GM10248 (cell line): ENCODE measurements at regions not wholly inside any gene's neighbourhood (a gene's known extent, or its start where the extent isn't known, plus 50 kb on each side); places are given as distances from the start of the nearest gene placed in this dataset.

ENCODE experiments used
- CTCF ChIA-PET: fragments of 300-600 bp; sonication (Branson Sonifier 250); formaldehyde crosslinking; extraction: SDS; loops from one replicate; lab custom pipeline; 2021; ENCODE audit warnings: antibody characterized with exemption; lab: Yijun Ruan, JAX
- POLR2A ChIA-PET: fragments of 350-650 bp; sonication (Branson Sonifier 250); formaldehyde crosslinking; extraction: SDS; loops from one replicate; lab custom pipeline; 2020; ENCODE audit warnings: antibody characterized with exemption; lab: Yijun Ruan, JAX
- DNase-seq: peaks from one replicate; pipeline ENCODE4 v3.0.0; 2012; ENCODE audit errors: extremely low spot score
- TF ChIP-seq, protein P1 (sequence below): IDR thresholded peaks from 2 replicates; pipeline ENCODE4 v1.5.1; 2012; ENCODE audit warnings: mild to moderate bottlenecking, low read depth; ENCODE audit errors: extremely low read depth, missing control alignments, control extremely low read depth

DNA sequence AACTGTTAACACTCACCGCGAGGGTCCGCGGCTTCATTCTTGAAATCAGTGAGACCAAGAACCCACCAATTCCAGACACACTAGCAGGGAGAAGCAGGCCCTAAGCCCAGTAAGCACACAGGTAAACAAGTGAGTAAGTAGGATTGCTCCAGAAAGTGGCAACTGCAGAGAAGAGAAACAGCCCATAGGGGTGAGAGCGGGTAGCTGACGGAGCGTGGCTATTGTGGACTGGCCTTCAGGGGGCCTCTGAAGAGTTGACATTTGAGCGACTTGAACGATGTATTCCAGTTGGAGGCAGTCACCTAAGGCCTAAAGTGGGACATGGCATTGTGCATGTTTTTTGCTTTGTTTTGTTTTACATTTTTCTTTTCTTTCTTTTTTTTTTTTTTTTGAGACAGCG lies 74.2 kb downstream of the TSPAN17 start:
- ChIA-PET POLR2A (no interaction called here), CTCF (no interaction called here)
- TF ChIP-seq, protein P1, sequence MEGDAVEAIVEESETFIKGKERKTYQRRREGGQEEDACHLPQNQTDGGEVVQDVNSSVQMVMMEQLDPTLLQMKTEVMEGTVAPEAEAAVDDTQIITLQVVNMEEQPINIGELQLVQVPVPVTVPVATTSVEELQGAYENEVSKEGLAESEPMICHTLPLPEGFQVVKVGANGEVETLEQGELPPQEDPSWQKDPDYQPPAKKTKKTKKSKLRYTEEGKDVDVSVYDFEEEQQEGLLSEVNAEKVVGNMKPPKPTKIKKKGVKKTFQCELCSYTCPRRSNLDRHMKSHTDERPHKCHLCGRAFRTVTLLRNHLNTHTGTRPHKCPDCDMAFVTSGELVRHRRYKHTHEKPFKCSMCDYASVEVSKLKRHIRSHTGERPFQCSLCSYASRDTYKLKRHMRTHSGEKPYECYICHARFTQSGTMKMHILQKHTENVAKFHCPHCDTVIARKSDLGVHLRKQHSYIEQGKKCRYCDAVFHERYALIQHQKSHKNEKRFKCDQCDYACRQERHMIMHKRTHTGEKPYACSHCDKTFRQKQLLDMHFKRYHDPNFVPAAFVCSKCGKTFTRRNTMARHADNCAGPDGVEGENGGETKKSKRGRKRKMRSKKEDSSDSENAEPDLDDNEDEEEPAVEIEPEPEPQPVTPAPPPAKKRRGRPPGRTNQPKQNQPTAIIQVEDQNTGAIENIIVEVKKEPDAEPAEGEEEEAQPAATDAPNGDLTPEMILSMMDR = no peak
- DNase-seq = no peak

DNA sequence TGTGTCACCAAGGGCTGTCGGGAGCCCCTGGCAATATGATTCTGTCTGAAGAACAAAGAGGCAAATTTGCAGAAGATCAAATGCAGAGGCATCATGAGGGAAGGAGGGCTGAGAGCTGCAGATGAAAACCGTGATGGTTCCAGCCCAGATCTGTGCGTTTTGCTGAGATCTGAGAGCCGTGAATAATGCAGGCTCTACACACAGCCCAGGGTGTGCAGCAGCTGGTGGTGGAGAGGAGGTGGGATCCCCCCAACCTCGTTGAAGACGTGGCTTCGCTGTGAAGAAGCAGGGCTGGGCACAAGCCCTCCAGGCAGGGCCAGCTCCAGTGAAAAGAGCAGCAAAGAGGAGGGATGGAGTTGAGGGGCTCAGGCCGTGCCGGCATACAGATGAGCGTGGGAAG lies 75.5 kb downstream of the TSPAN17 start:
- POLR2A ChIA-PET = no interaction called here
- TF ChIP-seq, protein P1 = no peak
- DNase-seq = no peak
- CTCF ChIA-PET = no interaction called here

DNA sequence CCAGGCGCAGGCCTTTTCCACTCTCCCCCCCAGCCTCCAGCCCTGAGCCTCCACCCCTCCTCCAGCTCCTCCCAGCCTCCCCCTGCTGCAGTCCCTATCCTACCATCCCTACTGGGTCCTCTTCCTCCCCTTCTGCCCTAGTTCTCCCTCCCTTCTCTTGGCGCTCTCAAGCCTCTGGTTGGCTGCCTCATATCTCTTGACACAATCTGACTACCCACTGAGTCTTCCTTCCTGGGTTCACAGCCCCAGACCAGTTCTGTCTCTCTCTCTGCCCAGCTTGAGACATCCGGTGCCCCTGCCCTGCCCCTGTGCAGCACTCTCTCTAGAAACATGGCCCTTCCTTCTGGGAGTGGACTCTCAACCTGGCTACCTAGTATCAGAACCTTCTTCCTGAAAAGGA lies 76.2 kb downstream of the TSPAN17 start:
- TF ChIP-seq, protein P1 = no peak
- POLR2A ChIA-PET = no interaction called here
- no peak for DNase-seq
- CTCF ChIA-PET = no interaction called here

DNA sequence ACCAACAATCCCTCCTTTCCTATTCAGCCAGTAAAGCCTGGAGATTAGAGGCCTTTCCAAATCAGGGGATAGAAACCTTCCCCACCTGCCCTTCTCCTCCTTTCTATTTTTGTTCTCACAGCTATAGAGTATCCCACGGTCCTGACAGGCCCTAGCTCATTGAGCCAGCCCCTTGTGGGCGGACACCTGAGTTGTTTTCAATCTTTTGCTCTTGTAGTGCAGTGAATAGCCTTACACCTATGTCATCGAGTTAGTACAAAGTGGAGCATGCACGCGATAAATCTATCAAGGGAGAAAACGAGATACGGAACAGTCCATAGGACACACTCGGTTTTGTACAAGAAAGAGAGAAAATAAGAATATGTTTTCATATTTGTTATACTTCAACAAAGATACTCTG lies 77.2 kb downstream of the TSPAN17 start:
- no peak for DNase-seq
- TF ChIP-seq, protein P1 = no peak
- CTCF ChIA-PET = interaction anchor here (1.3 kb wide), 1 partner anchor 64 kb away, joined by 3 read pairs; no protein-coding TSS in a partner anchor
- POLR2A ChIA-PET = no interaction called here

DNA sequence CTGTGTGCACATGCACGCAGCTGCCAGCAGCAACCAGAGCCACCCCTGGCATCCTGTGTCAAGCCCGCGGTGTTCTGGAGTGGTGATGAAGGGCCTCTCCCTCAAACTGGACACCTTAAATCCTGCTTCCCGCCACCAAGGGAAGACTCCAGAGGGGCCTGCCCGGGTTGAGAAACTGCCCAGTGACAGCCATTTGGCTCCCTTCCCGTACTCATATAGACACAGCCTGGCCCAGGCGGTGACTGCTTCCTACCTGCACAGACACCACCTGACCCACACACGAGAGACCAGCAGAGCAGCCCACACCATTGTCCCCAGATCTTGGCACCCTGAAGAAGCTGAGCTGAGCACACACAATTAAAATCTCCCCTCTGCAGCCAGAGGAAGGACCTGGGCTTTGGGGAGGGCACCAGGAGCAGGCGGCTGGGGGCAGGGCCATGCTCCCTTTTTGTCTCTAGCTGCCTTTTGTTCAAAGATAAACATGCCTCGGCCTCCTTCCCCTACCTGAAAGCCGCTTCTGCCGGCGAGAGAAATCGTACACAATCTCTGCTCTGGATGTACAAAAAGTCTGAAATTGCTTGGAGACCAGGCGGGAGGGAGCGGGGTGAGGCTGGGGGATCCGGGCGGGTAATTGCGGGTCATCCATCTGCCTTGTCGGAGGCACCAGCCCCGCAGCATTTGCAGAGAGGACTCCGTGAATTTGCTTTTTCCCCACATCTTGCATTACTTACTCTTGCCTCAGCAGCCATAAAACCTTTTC lies 78.4 kb downstream of the TSPAN17 start:
- ChIA-PET POLR2A (no interaction called here), CTCF (no interaction called here)
- DNase-seq = no peak
- TF ChIP-seq, protein P1 = no peak

DNA sequence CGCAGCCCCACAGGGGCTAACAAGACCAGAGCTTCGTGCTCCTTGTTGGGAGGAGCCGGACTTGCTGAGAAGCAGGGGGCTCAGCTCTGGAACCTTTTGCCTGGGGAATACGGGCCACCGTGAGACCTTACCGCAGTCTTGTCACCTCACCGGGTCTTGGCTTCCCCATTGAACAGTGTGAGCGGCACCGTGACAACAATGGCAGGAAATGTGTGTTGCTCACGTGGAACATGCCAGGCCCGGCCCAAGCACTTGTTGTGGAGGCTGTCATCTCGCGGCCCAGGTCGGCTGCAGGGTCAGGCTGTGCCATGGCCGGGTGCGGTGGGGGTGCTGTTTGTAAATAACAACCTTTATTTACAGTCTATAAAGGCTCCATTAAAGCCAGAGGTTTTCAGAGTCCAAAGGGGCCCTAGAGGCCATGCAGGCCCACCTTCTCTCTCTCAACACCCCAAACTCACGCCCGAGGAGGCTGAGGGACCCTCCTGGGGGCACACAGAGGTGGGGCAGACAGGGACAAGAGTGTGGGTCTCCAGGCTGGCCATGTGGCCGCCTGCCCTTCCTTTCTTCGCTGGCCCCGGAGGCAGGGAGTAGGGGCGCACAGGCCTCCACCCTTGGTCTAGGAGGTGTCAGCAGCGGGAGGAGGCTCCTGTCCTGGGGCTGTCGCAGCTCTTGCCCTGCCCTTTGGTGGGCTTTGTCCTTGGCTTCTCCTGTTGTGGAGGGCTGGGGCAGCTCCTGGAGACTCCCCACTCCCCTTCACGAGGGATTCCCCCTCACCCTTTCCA lies 79.7 kb downstream of the TSPAN17 start:
- DNase-seq = no peak
- TF ChIP-seq, protein P1 = no peak
- ChIA-PET POLR2A (no interaction called here), CTCF (no interaction called here)
